NCI-H748 (cell line): ENCODE measurements at regions not wholly inside any gene's neighbourhood (a gene's known extent, or its start where the extent isn't known, plus 50 kb on each side); places are given as distances from the start of the nearest gene placed in this dataset.

Experiments used
- DNase-seq: peaks from one replicate; lab custom pipeline; 2025; ENCODE audit not compliant: unreplicated experiment; lab: John Stamatoyannopoulos, UW

DNA sequence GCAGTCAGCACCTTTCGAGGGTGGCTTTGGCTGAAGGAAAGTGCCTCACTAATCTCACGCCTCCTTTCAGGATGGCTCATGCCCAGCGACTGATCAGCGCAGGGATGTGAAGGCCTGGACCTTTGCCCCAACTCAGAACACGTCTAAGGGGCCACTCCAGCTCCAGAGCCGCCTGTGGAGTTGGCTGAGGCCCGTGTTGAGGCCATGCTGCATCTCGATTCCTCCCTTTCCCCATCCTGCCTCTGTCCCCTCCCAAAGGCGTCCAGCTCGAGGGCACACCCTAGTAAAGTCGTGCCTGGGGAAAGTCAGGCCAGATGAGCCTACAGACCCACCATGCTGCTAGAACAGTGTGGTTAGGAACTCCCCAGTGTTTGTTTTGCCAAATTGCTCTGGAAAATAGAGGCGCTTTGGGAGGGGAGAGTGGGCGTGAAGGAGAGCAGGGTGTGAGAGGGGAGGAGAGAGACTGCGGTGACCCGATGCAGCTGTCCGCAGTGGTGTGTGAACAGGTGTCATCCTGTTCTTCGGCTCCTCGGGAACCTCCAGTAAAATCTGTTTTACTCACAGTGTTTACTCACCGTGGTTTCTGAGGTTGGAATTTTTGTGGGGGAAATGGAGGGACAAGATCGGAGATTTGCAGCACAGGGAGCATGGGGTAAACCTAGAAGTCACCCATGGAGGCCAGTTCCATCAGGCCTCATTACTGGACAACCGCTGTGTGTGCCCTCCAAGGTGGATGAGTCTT, 85.0 kb upstream of the PMEPA1 start:
- peak; percentile 79 for DNase-seq

DNA sequence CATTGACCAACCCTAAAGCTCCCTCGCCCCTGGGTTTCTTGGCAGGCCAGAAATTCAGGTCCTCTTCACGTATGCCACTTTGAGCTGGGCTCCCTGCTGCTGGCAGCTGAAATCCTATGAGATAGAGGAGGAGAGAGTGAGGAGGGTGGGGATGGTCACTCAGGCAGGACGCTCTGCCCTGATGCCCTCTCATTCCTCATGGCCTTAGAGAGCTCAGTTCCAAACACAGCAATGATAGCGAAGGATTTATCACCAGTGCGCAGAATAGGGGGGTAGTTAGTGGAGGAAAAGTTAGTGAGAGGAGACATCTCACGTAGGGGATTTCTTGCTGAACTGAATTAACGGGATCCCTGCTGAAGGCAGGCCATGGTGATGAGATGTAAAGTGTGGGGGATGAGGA, 84.2 kb upstream of the PMEPA1 start:
- no peak for DNase-seq

DNA sequence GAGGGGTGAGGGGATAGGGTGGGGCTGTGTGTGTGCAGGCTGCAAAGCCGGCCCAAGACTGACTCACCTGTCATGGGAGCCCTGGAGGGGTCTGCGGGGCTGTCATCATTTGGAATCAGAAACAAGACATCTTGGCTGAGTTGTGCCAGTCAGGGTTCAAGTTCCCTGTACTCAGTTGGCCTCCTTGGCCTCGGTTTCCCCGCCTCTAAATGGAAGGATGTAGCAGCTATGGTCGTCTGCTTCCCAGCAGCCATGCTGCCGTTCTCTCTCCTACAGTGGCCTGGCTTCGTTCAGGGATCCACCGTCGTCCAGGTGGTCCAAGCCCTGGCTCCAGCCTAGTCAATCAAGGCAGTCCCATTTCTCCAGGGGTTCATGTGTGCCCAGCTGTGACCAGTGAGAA, 83.6 kb upstream of the PMEPA1 start:
- DNase-seq = no peak

DNA sequence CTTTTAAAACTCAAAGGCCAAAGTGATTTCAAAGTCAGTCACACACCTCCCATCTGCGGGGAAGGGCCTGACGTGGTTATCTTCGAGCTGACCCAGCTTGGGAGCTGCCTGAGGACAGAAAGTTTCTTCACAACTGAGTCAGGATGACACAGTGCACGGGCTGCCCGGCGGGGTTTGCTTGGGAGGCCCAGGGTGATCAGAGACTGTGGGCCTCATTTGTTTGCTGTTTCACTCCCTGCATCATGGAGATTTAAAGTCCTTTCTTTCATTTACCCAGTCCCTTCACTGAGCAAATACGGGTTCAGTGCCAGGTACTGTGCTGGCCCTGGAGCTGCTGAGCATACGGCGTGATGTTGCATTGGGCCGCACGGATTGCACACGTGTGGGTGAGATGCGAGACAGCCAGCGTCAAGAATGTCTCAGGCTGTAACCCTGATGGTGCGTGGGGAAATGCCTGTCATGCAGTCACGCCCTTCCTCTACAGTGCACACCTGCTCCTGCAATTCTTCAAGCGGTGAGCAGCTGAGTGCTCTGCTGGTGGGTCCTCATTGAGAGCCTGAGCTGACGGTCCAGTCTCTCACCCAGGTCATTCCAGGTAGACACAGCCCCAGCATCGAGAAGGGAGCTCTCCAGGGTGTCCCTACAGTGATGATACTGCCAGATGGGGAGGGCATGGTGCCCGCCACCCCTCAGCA, 82.7 kb upstream of the PMEPA1 start:
- DNase-seq = peak; percentile 37

DNA sequence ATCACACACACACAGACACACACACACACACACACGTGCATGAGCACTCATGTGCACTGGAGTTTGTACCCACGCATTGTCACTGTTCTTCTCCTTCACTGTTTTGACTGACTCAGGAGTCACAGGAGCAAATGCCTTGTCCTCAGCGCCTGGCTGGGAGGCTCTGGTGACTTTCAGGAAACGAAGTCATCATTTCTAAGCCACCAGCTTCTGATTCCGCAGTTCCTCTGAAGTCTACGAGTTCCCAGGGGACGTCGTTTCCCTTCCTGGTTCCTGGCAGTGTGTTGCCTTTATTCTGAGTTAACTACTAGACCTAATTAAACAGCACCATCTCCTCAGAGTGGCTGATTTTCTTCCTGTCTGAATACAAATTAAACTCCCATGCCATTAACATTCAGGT, 82.2 kb upstream of the PMEPA1 start:
- no peak for DNase-seq

DNA sequence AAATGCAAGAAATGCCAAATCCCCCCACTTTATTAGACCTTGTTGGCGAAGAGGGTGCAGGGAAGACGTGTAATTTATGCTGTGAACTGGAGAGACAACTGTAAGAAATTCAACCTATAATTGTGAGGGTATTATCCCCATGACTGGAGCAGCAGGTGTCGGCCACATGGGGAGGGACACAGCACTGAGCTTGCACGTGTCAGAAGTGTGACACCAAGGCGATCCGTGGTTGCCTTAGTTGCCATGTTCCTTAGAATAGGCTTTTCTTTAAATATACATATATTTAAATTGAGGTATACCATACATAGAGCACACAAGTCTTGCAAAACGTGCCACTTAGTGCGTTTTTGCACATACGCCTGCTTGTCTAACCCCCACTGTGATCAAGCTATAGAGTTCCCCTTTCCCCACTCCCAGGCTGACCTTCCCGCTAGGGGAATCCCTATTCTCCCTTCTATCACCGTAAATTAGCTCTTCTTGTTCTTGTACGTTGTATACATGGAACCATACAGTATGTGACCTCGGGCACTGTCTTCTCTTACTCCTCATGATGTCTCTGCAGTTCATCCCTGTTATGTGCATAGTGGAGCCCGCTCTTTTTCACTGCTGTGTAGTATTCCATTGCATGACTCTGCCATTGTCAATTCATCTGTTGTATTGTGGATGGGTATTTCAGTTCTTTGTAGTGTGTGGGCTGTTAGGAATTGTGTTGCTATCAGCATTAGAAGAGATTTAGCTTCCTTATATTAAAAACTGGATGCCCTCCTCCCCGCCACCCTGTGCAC, 81.6 kb upstream of the PMEPA1 start:
- no peak for DNase-seq

DNA sequence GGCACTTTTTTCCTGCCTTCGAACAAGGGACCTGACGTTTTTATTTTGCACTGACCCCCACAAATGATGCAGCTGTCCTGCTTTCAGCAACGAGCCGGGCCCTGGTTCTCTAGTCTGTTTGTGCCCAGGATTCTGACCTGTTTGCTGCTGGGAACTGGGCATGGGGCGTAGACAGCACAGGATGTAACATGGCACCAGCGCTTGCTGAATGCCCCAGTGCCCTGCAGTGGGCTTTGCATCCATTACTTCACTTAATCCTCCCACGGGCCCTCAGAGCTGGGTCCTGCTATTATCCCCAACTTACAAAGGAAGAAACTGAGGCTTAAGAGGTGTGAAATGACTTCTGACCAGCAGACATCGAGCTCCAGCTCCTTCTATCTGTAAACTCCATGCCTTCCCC, 80.4 kb upstream of the PMEPA1 start:
- DNase-seq = no peak

DNA sequence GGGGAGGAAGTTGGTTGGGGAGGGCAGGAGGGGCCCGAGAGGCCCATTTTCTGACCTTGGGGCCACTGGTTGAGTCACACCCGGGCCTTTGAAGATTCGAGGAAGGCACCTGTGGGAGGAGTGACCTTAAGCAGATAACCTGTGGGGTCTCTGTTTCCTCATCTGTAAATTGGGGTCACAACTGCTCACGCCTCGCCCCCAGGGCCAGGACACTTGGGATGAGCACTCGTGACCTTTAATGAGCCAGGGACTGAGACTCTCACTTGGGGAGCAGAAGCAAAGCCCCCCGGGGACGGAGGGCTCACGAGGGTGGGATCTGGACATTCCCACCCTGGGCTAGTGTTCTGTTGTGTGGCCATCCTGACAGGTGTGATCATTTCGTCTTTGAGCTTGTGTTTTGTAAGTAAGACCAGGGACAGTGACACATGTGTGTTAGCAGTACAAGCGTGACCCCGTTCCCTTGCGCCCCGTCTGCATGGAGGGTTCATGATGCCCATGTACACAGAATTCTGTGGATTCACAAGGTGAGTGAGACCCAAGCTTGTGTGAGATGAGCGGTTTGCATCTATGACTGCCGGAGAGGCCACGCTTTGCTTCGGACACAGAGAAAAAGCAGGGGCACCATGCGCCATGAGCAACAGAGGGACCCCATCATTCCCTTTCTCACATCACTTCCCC, 79.3 kb upstream of the PMEPA1 start:
- no peak for DNase-seq

DNA sequence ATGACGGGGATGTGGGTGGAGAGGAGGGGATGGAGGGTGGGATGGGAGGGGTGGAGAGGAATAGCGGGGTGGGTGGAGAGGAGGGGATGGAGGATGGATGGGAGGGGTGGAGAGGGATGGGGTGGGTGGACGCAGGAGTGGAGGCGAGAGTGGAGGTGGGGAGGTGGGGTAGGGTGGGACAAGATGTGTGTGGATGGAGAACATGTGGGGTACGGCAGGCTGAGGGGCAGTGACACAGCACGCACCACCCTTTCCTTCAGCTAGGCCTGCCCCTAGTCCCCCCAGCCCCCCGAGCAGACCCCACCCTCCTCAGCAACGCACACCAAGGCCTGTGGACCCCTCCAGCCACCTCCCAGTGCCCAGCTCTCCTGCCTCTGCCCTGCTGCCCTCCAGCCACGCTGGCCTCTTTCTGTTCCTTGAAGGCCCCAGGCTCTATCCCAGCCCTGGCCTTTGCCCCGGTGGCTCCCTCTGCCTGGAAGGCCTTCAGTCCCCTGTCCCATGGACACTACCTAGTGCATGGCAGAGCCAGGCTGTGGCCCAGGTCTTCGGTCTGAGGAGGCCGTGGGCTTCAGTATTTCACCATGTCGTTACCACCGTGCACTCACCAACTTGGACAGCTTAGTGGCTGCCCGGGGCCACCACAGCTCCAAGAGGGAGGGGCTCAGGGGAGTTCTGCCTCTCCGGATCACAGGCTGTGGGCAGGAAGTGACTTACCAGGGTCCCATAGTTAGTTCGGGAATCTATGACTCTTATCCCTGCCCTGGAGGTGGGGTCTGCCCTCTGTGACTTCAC, 78.4 kb upstream of the PMEPA1 start:
- DNase-seq = no peak

DNA sequence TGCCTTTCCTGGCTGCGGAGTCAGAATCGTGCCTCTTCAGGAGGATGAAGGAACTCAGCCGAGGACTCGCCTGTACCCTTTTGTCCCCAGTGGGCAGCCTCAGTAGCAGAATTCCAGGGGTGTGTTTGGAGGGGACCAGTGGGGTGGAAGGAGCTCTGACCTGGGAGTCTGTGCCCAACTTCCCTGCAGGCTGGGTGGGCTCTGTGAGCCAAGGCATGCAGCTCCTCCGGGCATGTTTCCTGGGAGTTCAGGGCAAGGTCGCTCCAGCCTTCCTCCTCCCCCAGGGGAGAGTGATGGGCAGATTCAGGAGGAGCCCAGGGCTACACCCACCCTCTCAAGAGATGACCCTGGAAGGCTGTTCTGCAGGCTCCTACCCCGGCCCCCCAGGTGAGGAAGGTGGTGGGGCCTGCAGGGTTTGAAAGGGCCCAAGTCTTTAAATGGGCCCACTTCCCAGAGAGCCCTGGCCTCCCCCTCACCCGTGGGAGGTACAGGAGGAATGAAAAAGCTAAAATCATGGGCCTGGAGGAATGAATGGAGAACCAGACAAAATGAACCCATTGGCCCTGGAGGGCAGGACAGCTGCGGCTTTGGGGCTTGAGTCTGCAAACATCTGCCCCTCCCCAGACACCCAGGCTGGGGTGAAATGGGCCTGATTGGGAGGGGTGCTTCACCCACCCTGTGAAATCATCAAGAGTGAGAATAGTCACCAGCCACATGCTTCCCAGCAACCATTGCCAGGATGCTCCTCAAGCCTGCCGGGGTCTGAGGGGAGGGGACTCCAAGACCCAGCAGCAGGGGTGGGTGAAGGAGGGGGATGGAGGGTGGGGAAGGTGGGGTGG, 77.6 kb upstream of the PMEPA1 start:
- no peak for DNase-seq

DNA sequence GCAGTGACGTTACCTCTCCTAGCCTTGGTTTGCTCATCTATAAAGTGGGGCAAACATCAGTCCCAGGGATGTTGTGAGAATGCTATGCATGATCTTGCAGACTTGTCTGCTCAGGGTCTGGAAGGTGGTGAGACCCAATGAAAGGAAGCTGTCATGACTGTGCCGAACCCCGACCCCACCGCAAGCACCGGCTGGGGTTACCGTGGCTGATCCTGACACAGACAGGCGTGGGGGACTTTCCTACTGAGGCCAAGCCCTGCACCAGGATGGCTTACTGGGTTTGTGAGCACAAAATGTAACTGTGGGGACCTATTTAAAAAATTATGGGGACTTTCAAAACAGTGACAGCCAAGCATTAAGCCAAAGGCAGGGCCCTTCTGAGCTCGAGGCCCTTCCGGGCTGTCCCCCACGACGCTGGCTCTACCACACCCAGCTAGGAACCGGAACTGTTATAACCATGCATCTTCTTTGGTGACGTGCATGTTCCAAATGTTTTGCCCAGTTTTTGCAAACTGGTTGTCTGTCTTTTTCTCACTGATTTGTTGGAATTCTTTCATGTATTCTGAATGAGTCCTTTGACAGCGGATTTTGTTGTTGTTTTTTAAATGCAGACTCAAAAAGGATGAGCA, 76.6 kb upstream of the PMEPA1 start:
- no peak for DNase-seq

DNA sequence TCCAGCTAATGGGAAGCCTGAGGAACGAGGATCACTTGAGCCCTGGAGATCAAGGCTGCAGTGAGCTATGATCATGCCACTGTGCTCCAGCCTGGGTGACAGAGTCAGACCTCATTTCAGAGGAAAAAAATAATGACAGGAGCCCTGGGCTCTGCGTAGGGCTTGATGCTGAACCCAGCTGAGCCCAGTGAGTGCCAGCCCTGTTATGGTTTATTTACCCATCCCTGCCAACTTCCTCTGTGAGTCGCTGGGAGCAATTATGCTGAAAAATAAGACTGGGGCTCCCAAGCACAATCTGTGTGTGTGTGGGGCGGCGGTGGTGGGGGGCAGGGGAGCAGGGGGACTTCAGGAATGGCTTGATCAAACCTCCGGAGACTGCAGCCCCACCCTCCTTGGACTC, 75.9 kb upstream of the PMEPA1 start:
- DNase-seq = no peak

DNA sequence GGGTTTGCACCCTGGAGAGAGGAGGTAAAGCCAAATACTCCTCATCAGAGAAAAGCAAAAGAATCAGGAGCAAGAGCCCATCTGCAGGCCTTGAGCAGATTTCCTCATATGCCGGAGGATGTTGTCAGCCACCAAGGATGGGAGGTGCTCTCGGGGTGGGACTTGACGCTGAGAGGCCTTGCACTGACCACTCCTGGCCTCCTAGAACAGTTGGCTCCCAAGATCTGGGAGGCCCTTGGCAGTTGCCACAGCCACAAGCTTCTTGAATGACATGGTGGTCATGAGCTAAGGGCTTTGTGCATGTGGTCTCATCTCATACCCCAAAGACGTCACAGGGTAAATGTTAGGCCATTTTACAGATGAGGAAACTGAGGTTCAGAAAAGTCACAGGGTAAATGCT, 75.2 kb upstream of the PMEPA1 start:
- DNase-seq = no peak

DNA sequence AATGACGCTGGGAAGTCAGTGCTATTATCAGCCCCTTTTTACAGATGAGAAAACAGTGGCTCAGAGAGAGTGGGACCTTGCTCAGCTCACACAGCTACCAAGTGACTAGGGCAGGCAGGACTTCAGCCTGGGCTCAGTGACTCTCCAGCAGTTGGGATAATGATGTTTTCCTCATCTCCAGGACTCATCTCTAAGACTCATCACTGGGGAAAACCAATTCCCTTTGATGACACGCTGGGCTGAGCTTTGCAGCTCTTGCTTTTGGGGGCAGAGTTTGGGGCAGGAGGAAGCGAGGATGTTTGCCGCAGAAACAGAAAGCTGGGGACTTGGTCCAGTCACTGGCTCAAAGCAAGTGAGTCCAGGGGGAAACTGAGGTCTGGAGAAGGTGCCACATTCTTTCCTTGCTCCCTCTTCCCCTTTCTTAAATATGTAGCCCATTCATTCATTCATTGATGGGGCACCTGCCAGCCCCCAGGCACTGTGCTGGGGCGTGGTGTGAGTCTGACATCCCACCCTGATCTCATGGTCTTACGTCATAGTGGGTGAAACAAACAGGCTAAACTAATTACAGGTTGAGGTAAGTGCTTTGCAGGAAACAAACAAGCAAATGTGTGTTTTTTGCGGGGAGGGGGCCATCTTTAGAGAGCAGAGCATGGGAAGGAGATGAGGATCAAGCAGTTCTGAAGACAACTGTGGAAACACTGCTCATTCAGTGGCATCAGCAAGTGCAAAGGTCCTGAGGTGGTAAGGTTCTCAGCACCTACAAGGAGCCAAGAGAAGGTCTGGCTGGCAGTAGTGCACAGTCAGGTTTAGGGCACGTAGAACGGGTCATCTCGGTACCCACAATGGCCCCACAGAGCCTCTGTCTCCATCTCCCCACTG, 74.4 kb upstream of the PMEPA1 start:
- no peak for DNase-seq

DNA sequence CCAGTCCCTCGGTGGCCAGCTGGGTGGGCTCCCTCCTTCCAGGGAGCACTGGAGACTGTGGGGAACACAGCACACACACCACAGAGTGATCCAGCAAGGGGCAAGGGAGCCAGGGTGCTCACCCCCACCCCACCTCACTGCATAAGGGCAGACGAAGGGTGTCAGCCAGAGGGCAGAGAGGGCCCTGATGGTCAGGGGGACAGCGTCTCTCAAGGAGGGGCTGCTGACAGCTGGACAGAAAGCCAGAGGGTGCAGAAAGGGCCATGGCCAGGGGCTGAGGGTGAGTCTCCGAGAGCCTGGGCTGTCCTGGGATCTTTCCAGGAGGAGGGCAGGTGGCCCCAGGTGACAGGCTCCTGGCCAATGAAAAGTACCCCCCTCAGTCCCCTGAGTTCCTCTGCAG, 73.4 kb upstream of the PMEPA1 start:
- no peak for DNase-seq

DNA sequence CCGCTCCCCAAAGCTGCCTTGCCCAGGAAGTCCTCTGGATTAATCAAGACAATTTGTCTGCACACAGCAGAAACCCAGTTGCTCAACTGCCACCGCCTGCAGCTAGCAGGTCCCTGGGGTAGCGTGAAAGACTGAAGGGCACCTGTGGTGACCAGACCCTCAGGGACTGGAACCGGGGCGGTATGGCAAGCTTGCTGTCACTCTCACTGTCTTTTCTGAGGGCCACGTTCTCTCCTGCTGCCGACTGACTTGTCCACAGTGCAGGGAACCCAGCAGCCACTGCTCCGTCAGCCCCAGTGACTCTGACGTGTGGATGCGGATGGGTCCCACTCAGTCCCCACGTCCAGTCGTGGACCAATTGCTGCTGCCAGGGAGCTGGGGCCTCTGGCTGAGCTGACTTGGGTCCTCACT, 72.8 kb upstream of the PMEPA1 start:
- no peak for DNase-seq

DNA sequence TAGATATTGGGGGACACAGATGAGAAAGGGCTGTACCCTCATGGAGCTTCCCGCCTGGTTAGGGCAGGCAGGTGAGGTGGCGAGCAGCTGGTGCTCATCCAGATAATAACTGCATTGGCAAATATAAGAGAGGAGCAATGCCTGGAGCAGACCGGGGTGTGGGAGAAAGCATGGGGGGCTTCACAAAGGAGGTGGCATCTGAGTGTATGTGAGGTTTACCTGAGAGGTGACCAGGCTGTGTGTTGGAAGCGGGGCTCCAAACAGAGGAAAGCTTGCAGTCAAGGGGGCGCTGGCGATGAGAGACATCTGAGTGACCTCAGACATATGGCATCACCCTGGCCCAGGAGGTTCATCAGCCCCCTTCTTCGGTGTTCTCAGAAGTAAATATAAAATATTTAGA, 72.1 kb upstream of the PMEPA1 start:
- no peak for DNase-seq

DNA sequence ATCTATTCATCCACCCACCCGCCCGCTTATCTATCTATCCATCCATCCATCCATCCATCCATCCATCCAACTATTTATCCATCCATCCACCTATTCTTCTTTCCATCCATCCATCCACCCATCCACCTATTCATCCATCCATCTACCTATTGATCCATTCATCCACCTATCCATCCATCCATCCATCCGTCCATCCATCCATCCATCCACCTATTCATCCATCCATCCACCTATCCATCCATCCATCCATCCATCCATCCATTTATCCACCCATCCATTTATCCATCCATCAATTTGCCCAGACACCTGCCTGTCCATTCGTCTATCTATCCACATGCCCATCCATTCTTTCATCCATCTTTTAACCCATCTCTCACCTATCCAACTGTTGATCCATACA, 71.1 kb upstream of the PMEPA1 start:
- no peak for DNase-seq
